SK-N-SH (cell line): ENCODE measurements at regions not wholly inside any gene's neighbourhood (a gene's known extent, or its start where the extent isn't known, plus 50 kb on each side); places are given as distances from the start of the nearest gene placed in this dataset.
A peak's percentile ranks its signal among the peaks of the same experiment; 100 is the strongest.

Source experiments
- CTCF ChIA-PET: fragments of 300-600, 350-600 bp; formaldehyde crosslinking; extraction: SDS; loops from one replicate; lab custom pipeline; 2021; lab: Yijun Ruan, JAX
- POLR2A ChIA-PET: fragments of 350-600 bp; sonication (Branson Sonifier 250); formaldehyde crosslinking; extraction: SDS; loops from one replicate; lab custom pipeline; 2020; ENCODE audit warnings: antibody characterized with exemption, inconsistent platforms; lab: Yijun Ruan, JAX
- DNase-seq: peaks from one replicate; pipeline ENCODE4 v3.0.0; 2012
- H2AFZ ChIP-seq: fragments of 200-600 bp; sonication (generic); 2 replicates; pipeline ENCODE4 v1.8.1; 2016; ENCODE audit warnings: antibody characterized with exemption, mild to moderate bottlenecking, low read depth
- H3F3A ChIP-seq: fragments of 200-600 bp; sonication (generic); replicated peaks from 2 replicates; pipeline ENCODE3; 2016; ENCODE audit warnings: antibody characterized with exemption, mild to moderate bottlenecking; ENCODE audit not compliant: insufficient read depth
- H3K27ac ChIP-seq, 2 experiments: fragments of 200-500 bp in 1 of 2; fragments of 200-600 bp in 1 of 2; sonication (Bioruptor generic) in 1 of 2; sonication (generic), shearing (Covaris generic) in 1 of 2; 2 replicates each; pipeline versions ENCODE4 v1.5.1 to v1.6.1; 2014 to 2016; ENCODE audit warnings: low read depth in 2 of 2, inconsistent platforms in 1 of 2, low read length in 1 of 2, mild to moderate bottlenecking in 1 of 2, mixed read lengths in 1 of 2
- H3K27me3 ChIP-seq: fragments of 200-600 bp; sonication (generic), shearing (Covaris generic); 2 replicates; pipeline ENCODE4 v1.6.1; 2016; ENCODE audit warnings: mixed run types; ENCODE audit not compliant: insufficient read depth
- H3K36me3 ChIP-seq, 2 experiments: fragments of 200-500 bp in 1 of 2; fragments of 200-600 bp in 1 of 2; sonication (Bioruptor generic) in 1 of 2; sonication (generic) in 1 of 2; replicated peaks in 1 of 2; 2 replicates each; pipeline versions ENCODE3 to v1.5.1; 2014 to 2016; ENCODE audit warnings: low read length in 1 of 2, mild to moderate bottlenecking in 1 of 2; ENCODE audit not compliant: insufficient read depth in 2 of 2, control insufficient read depth in 1 of 2
- H3K4me1 ChIP-seq, 2 experiments: fragments of 200-500 bp in 1 of 2; fragments of 200-600 bp in 1 of 2; sonication (Bioruptor generic) in 1 of 2; sonication (generic), shearing (Covaris generic) in 1 of 2; 2 replicates each; pipeline versions ENCODE4 v1.5.1 to v1.6.1; 2014 to 2016; ENCODE audit warnings: low read depth in 1 of 2, low read length in 1 of 2, mixed run types in 1 of 2; ENCODE audit not compliant: insufficient read depth in 2 of 2, control insufficient read depth in 1 of 2
- H3K4me2 ChIP-seq: fragments of 200-600 bp; sonication (generic), shearing (Covaris generic); 2 replicates; pipeline ENCODE4 v1.6.1; 2017; ENCODE audit warnings: mixed run types
- H3K4me3 ChIP-seq, 2 experiments: fragments of 200-500 bp in 1 of 2; fragments of 200-600 bp in 1 of 2; sonication (Bioruptor generic) in 1 of 2; sonication (generic), shearing (Covaris generic) in 1 of 2; 2 replicates each; pipeline versions ENCODE4 v1.5.1 to v1.8.1; 2014 to 2016; ENCODE audit warnings: low read depth in 2 of 2, inconsistent platforms in 1 of 2, low read length in 1 of 2, mild to moderate bottlenecking in 1 of 2, mixed read lengths in 1 of 2, moderate library complexity in 1 of 2
- H3K79me2 ChIP-seq: fragments of 200-600 bp; sonication (generic); 2 replicates; pipeline ENCODE4 v1.8.1; 2017; ENCODE audit warnings: mild to moderate bottlenecking; ENCODE audit not compliant: insufficient read depth
- H3K9ac ChIP-seq: fragments of 200-600 bp; sonication (generic); 2 replicates; pipeline ENCODE4 v1.6.1; 2017; ENCODE audit warnings: mixed run types
- H3K9me2 ChIP-seq: fragments of 200-600 bp; sonication (generic); 2 replicates; pipeline ENCODE4 v1.6.1; 2017; ENCODE audit warnings: mixed run types
- H3K9me3 ChIP-seq: fragments of 200-600 bp; sonication (generic); 2 replicates; pipeline ENCODE4 v1.6.1; 2017; ENCODE audit warnings: mixed run types, mild to moderate bottlenecking, moderate library complexity
- H4K20me1 ChIP-seq: fragments of 200-600 bp; sonication (generic); 2 replicates; pipeline ENCODE4 v1.6.1; 2017; ENCODE audit warnings: mild to moderate bottlenecking, mixed run types; ENCODE audit not compliant: insufficient read depth
- EP300 ChIP-seq, 2 experiments: IDR thresholded peaks; 2 replicates each; pipeline versions ENCODE4 v1.4.0 to v1.6.1; 2012; ENCODE audit warnings: borderline replicate concordance in 1 of 2, low read depth in 1 of 2, low read length in 1 of 2
- FOSL2 ChIP-seq: IDR thresholded peaks from 2 replicates; pipeline ENCODE4 v1.4.0; 2012; ENCODE audit warnings: low read depth, mild to moderate bottlenecking, moderate library complexity, borderline replicate concordance
- FOXJ3 ChIP-seq: sonication (generic); formaldehyde crosslinking; IDR thresholded peaks from 2 replicates; pipeline ENCODE4 v1.5.1; 2020; ENCODE audit warnings: mild to moderate bottlenecking, missing genetic modification reagents
- FOXM1 ChIP-seq: IDR thresholded peaks from 2 replicates; pipeline ENCODE4 v1.4.0; 2012; ENCODE audit warnings: low read depth, mild to moderate bottlenecking
- MXI1 ChIP-seq: IDR thresholded peaks from 2 replicates; pipeline ENCODE4 v1.6.1; 2012; ENCODE audit warnings: mild to moderate bottlenecking, low read depth, low read length, improper control_type of control experiment
- RAD21 ChIP-seq: IDR thresholded peaks from 2 replicates; pipeline ENCODE4 v1.6.1; 2012; ENCODE audit warnings: mild to moderate bottlenecking, low read length
- RFX5 ChIP-seq: IDR thresholded peaks from 2 replicates; pipeline ENCODE4 v1.6.1; 2012; ENCODE audit warnings: mild to moderate bottlenecking, improper control_type of control experiment, low read length
- TAF1 ChIP-seq: IDR thresholded peaks from 2 replicates; pipeline ENCODE4 v1.6.1; 2012; ENCODE audit warnings: low read depth, mild to moderate bottlenecking, low read length, moderate library complexity, borderline replicate concordance
- TEAD4 ChIP-seq: IDR thresholded peaks from 2 replicates; pipeline ENCODE4 v1.4.0; 2012; ENCODE audit warnings: mild to moderate bottlenecking, borderline replicate concordance; ENCODE audit not compliant: insufficient read depth
- USF2 ChIP-seq: fragments of 150-350 bp; IDR thresholded peaks from 2 replicates; pipeline ENCODE4 v1.6.1; 2017; ENCODE audit warnings: antibody characterized with exemption, low read length, low read depth, borderline replicate concordance
- YY1 ChIP-seq: IDR thresholded peaks from 2 replicates; pipeline ENCODE4 v1.4.0; 2012; ENCODE audit warnings: low read depth, mild to moderate bottlenecking
- WGBS: methylation state at CpG from one replicate; pipeline ENCODE4 v1.1.6; 2017; ENCODE audit warnings: low lambda C conversion rate; 5-methylcytosine and 5-hydroxymethylcytosine counted together
- TF ChIP-seq, protein P1 (sequence below): IDR thresholded peaks from 2 replicates; pipeline ENCODE4 v1.4.0; 2012; ENCODE audit warnings: low read depth, borderline replicate concordance

GRCh38 chr9:27933210-27934025, 360.1 kb upstream of the C9orf72 start:
- no peak overlapping the region for H3K4me2 ChIP-seq
- no peaks in the 10 kb centered on the region for H3K36me3 ChIP-seq
- H3K27ac ChIP-seq: 0 out of 4 replicates have a peak overlapping the region, but pooled peaks of 1 of the 2 experiments have one; percentile 6
- H3K27me3 ChIP-seq: no peaks in the 10 kb centered on the region
- CTCF ChIA-PET: no interaction called here
- POLR2A ChIA-PET: no interaction called here
- no peak overlapping the region for H3K9ac ChIP-seq
- no peaks in the 10 kb centered on the region for H3K9me3 ChIP-seq
- TF ChIP-seq YY1 (no peak), RAD21 (no peak), USF2 (no peak), EP300 (IDR thresholded peaks at IDR 0.05; ENCODE audit: borderline replicate concordance in 1 of 2, low read depth in 1 of 2, low read length in 1 of 2) (no peak), FOXJ3 (no peak), FOXM1 (no peak)
- WGBS: 57% methylated on average over 6 of the region's 6 CpGs
- H3K4me3 ChIP-seq: no peak overlapping the region
- H3K79me2 ChIP-seq: no peaks in the 10 kb centered on the region
- DNase-seq: no peak
- H3F3A ChIP-seq: no peaks in the 10 kb centered on the region
- H3K9me2 ChIP-seq: no peaks in the 10 kb centered on the region
- peaks cover 0 to 3% of the 10 kb centered on the region in 2 experiments; a peak in 2 of 4 replicates for H3K4me1 ChIP-seq
- H2AFZ ChIP-seq: no peak overlapping the region
- no peaks in the 10 kb centered on the region for H4K20me1 ChIP-seq

- TF ChIP-seq YY1 (no peak), MXI1 (no peak), TAF1 (no peak), FOSL2 (no peak), RAD21 (no peak), RFX5 (no peak), TEAD4 (no peak), FOXJ3 (no peak)
- TF ChIP-seq, protein P1, sequence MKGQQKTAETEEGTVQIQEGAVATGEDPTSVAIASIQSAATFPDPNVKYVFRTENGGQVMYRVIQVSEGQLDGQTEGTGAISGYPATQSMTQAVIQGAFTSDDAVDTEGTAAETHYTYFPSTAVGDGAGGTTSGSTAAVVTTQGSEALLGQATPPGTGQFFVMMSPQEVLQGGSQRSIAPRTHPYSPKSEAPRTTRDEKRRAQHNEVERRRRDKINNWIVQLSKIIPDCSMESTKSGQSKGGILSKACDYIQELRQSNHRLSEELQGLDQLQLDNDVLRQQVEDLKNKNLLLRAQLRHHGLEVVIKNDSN: no peak
- DNase-seq: no peak
- H3K9me2 ChIP-seq: no peaks in the 10 kb centered on the region
- no peak overlapping the region for H3K4me2 ChIP-seq
- H2AFZ ChIP-seq: no peak overlapping the region
- no peaks in the 10 kb centered on the region for H3K9me3 ChIP-seq
- H3K27ac ChIP-seq: no peak overlapping the region
- H3K27me3 ChIP-seq: no peaks in the 10 kb centered on the region
- H4K20me1 ChIP-seq: no peaks in the 10 kb centered on the region
- H3F3A ChIP-seq: no peaks in the 10 kb centered on the region
- no peaks in the 10 kb centered on the region for H3K36me3 ChIP-seq
- H3K4me3 ChIP-seq: no peak overlapping the region
- ChIA-PET CTCF (no interaction called here), POLR2A (no interaction called here)
- H3K9ac ChIP-seq: no peak overlapping the region
- WGBS: 54% methylated on average over 5 of the region's 5 CpGs
- no peaks in the 10 kb centered on the region for H3K79me2 ChIP-seq
- peaks cover 0 to 3% of the 10 kb centered on the region in 2 experiments; a peak in 2 of 4 replicates for H3K4me1 ChIP-seq
Observed at GRCh38 chr9:27934471-27934870, 361.2 kb upstream of the C9orf72 start.
